GM10266 (cell line): ENCODE measurements at regions not wholly inside any gene's neighbourhood (a gene's known extent, or its start where the extent isn't known, plus 50 kb on each side); places are given as distances from the start of the nearest gene placed in this dataset.

Source experiments
- DNase-seq: peaks from one replicate; pipeline ENCODE4 v3.0.0; 2012; ENCODE audit errors: extremely low spot score
- CTCF ChIP-seq: IDR thresholded peaks from 2 replicates; pipeline ENCODE4 v1.5.1; 2012; ENCODE audit warnings: mild to moderate bottlenecking, low read depth; ENCODE audit not compliant: control insufficient read depth, insufficient read depth; ENCODE audit errors: missing control alignments

- no peak for TF ChIP-seq CTCF
- DNase-seq: no peak
Measured at GRCh38 chr5:6019612-6020011, 358.7 kb downstream of the MED10 start.

- DNase-seq: no peak
- TF ChIP-seq CTCF: no peak
Measured at GRCh38 chr5:6013506-6013905, 364.8 kb downstream of the MED10 start.

GRCh38 chr5:6011199-6011598, 367.1 kb downstream of the MED10 start:
- DNase-seq: no peak
- TF ChIP-seq CTCF: no peak

GRCh38 chr5:6006838-6007314, 371.5 kb downstream of the MED10 start:
- no peak for DNase-seq

GRCh38 chr5:6003040-6003825, 375.1 kb downstream of the MED10 start:
- no peak for DNase-seq

More at GRCh38 chr5:6006838-6007314, 371.5 kb downstream of the MED10 start:
- no peak for TF ChIP-seq CTCF

GRCh38 chr5:6000867-6001266, 377.5 kb downstream of the MED10 start:
- no peak for TF ChIP-seq CTCF
- no peak for DNase-seq

More at GRCh38 chr5:6003040-6003825, 375.1 kb downstream of the MED10 start:
- no peak for TF ChIP-seq CTCF

GRCh38 chr5:5995819-5996218, 382.5 kb downstream of the MED10 start:
- no peak for DNase-seq

More at GRCh38 chr5:5995819-5996218, 382.5 kb downstream of the MED10 start:
- TF ChIP-seq CTCF: no peak
